Head of caudate nucleus (tissue), 42 donors: ENCODE measurements at regions not wholly inside any gene's neighbourhood (a gene's known extent, or its start where the extent isn't known, plus 50 kb on each side); places are given as distances from the start of the nearest gene placed in this dataset.

ENCODE experiments used
- DNase-seq, 42 donors: peaks; one replicate each; pipeline versions ENCODE4 v3.0.0 to v3.0.0-alpha.2; 2020 to 2021; ENCODE audit warnings: mixed read lengths in 7 of 42
- intact Hi-C: fragments of 100-400 bp; cut with DNase I; formaldehyde crosslinking; loops from one replicate; pipeline ENCODE4 v1.15.0; 2022

DNA sequence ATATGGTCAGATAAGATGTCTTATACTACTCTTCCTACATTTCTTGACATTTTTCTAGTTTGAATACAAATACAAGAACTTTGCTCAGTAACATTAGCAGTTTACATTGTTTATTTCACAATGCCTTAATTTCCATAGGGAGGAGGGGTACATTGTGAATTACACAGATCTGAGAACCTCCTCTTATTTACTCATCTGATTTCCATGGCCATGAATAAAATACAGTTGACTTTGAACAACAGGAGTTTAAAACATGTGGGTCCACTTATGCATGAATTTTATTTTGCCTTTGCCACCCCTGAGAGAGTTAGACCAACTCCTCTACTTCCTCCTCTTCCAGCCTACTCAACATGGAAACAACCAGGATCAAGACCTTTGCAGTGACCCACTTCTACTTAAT is 67.7 kb downstream of the MGST1 start:
- no peak for DNase-seq
- intact Hi-C loops: no loop called here

DNA sequence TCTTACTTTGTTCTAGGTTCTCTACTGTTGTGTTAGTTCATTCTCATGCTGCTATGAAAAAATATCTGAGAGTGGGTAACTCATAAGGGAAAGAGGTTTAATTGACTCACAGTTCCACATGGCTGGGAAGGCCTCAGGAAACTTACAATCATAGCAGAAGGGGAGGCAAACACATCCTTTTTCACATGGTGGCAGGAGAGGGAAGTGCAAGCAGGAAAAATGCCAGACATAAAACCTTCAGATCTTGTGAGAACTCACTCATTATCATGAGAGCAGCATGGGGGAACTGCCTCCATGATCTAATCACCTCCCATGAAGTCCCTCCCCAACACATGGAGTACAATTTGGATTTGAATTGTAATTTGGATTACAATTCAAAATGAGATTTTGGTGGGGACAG is 69.6 kb downstream of the MGST1 start:
- intact Hi-C loops: no loop called here
- no peak for DNase-seq

DNA sequence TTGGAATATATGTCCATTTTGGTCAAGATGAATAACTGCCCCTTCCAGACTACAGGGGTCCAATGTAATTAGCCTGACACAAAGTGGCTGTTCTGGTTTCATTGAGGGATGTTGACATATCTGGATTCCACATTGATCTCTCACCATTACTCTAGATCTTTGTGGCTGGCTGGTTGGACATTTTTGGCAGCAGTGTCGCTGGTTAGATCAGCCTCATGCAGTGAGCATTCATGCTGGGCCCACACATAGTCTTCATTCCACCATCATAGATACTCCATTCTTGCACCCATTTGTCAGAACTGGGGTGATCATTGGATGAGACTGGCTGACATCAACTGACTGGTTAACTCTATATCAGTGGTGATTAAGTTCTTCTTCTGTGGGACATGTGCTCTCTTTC is 74.4 kb downstream of the MGST1 start:
- intact Hi-C loops: no loop called here
- DNase-seq: no peak

DNA sequence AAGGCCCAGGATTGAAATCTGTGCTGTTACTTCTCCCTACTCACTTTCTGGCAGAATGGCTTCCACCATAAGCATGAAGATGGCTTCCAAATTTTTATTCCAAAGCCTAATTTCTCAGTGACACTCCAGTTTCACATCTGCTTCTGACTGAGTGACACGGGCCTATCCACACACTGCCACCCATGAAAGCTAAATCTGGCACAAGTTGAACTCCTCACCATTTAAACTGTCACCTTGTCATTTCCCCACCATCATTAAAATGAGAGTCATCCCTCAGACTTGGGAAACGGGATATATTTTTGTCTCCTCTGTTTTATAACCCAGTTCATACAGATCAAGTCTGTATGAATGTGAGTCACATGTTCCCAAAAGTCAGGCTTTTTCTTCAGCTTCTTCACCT is 77.1 kb downstream of the MGST1 start:
- peak in 25 of 42 donors; percentile 2 to 79 (median 34) for DNase-seq
- intact Hi-C loops: no loop called here

DNA sequence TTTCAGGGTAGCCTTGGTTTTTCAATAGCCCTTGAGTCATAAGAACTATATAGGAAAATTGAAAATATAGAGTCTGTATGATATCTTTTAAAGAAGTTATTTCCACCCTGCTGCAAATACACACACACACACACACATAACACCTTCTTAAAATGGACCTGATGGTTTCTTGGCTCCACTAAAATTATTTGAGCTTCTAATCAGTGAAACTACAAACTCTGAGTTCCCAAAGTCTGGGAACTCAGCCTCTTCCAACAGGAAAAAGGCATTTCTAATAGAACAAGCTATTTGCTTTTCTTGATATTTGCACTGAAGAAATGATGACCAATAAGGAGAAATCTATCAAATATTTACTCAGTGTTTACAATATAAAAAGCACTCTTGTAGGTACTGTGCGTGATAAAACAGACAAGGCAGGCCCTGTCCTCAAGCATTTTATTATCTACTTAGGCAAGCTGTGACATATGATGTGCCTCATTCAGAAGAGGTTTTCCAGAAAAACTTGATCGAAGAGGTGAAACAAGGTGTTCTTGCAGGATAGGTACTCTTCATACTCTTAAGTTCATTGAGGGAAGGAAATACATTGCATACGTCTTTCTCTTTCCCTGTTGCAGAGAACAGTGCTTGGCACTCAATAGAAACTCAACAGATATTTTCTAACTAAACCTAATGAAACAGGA is 88.6 kb downstream of the MGST1 start:
- intact Hi-C loops: no loop called here
- no peak for DNase-seq

DNA sequence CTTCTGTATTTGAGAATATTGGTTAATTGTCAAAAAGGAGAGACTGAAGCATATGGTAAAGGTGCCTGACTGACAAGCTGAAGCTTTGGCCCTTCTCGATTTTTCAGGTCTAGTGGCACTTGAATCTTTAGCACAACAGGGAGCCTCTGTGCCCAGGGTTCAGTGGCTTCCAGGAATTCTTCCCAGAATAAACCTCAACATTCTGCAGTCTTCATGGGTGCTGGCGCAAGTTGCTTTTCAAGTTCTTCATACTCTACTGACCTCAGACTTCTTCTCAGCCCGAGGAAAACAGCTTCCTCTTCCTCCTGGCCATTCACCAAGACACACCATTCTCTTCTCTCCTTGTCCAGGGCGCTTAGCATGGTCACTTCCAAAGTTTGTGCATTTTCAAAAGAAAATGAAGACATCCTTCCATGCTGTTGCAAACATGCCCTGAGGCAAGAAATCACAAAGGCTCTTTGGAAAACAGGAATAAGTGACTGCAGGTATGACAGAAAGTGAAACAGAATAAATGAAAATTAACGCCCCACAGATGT is 89.9 kb downstream of the MGST1 start:
- DNase-seq: no peak
- intact Hi-C loops: no loop called here

DNA sequence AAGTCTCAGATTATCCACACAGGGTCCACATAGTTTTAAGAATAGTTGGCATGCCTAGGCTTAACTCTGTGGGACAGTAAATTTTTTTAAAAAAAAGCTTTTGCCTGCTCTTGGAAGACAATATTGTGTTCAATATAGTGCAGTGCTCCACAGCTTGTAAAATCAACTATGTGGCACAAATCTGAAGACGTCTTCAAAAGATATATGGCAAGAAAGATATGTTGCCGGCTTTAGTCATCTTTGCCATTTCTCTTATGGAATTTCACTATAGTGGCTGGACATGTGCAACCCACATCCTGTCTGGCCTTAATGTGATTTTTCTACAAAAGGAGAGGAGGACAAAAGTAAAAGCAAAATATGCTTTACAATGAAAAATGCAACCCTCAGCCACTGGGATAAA is 90.5 kb downstream of the MGST1 start:
- intact Hi-C loops: no loop called here
- DNase-seq: no peak

DNA sequence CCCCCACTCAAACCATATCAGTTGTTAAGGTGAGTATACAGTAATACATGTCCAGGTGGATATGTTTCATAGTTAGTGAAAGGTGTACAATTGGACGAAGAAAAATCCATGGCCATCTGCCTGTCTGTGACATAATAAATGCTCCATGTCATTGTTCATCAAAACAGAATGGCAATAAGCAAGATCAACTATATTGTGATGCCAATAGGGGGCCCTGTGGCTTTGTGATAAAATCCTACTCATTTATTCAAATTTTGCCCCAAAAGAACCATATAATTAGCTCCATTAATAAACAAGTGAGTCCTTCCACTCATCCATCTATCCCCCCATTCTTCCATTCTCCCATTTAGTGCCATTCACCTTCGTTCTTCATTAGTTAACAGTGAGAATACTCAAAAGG is 102.0 kb downstream of the MGST1 start:
- intact Hi-C loops: no loop called here
- DNase-seq: no peak

DNA sequence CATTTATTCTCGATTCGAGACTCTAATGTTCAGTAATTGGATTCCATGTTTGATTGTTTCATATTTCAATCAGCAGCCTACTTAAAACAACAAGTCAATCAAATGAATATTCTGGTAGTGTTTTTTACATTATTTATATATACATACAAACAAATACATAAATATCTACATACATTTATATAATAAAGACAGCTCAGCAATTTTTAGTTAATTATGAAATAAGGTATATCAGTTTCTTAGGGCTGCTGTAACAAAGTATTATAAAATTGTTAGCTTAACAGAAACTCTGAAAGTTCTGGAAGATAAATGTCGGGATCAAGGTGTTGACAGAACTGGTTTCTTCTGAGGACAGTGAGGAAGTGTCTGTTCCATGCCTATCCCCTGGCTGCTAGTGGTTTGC is 105.9 kb downstream of the MGST1 start:
- intact Hi-C loops: no loop called here
- DNase-seq: no peak

DNA sequence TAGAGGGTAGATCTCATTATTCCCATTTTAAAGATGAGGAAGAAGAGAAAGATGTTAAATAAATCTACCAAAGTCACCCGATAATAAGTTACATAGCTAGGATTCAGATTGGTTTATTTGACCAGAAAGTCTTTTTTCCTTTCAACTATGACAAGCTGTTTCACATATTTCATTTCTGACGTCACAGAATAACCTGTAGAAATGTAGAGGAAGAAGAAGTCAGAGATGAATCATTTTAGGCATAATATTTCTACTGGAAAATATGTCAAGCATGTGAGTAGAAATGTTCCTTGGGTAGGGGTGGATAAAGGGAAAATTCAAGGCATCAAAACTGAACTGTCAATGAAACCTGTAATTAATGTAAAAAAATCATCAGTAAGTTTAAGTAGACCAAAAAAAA is 107.0 kb downstream of the MGST1 start:
- intact Hi-C loops: no loop called here
- no peak for DNase-seq

DNA sequence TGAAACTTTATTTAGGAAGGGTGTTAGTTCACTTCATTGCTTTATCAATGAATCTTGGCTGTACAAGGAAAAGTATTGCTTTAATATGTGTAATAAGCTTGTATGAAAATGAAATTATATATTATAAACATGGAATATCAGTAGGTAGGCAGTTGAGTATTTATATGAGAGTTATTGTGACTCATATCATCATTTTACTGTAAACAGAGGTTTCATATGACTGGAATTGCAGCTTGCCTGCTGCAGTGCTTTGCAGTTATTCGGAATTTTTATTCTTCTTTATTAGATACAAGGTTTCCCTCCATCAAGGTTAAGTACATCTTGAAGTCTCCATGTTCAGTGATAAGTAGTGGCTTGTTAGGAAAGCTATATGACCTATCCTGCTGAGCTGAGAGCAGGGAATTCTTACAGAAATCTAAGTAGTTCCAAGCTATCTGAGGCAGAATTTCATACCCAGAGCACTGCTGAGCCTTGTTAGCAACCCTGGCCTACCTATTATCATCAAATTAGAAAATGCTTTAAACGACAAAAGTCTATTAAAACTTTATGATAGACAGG is 111.2 kb downstream of the MGST1 start:
- intact Hi-C loops: no loop called here
- no peak for DNase-seq

DNA sequence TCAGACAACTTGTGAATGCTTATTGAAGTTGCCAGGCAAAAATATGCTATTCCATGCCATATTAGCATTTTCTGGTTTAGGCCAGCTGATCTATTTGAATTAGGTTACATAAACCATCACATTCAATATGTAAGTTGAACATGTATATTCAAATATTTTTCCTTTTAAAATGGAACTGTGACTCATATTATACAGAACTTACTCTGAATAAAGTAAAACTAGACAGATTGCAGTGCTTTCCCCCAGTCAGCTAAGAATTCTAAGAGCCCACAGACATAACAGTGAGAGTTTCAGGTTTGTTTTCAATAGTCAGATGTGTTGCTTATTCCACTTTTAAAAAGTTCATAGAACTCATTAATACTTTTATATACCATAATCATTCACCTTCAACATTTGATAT is 119.8 kb downstream of the MGST1 start:
- intact Hi-C loops: no loop called here
- DNase-seq: no peak

DNA sequence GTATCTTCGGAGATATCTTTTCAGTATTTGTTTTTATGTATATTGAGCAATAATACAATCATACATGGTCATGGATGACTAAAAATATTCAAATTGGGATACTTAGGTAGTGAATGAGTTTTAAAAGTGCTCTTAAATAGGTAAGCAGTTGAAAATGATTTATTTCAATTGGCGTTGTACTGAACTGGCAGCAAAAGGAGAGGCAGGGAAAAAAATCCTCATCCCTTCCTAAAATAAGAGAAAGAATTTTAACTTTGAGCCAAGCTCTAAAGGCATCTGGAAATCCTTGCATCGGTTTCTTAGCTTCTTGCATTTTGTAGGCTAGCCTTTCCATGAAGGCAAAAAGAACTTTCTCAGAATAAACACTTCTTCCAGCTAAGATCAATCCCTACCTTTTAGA is 125.2 kb downstream of the MGST1 start:
- intact Hi-C loops: no loop called here
- no peak for DNase-seq

DNA sequence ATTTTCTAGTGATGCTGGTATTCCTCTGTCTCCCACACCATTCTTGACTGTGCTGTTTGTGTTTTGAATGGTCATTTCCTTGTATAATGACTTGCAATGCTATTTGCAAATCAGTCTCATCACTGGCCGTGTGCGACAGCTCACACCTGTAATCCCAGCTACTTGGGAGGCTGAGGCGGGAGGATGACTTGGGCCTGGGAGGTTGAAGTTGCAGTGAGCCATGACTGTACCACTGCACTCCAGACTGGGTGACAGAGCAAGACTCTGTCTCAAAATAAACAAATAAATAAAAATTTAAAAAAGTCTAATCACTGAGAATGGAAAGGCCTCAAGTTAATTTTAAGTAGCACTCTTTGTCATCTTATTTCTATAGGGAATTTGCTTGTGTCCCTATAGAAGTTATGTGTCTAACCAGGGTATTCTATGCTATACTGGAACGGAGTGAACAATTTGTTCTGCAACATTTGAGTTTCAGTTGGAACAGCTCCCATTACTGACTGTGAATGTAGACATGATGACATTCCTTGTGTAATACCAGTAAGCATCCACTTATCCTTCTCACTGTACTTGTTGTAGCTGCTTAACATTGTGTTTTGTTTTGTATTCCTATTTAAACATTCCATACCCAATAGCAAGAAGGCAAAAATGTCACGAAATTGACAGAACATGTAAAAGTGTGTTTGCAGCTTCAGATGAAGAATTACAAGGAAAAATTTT is 126.3 kb downstream of the MGST1 start:
- intact Hi-C loops: no loop called here
- no peak for DNase-seq

DNA sequence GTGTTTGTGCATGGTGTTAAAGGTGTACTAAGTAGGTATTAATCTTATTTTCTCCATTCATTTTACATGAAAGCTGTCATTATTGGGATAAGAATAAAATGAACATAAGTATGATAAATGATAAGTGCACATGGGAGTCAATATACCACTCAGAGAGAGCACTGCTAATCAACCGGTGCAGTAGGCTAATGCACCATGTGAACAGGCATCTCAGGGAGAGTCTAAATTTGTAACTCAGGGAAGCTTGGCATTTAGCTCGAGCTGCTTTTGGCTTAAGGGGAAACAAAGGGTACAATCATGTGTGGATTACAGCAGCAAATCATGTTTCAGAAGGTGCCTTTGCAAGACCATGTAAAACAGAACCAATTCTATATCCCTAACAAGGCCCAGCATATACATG is 127.4 kb downstream of the MGST1 start:
- DNase-seq: no peak
- intact Hi-C loops: no loop called here

DNA sequence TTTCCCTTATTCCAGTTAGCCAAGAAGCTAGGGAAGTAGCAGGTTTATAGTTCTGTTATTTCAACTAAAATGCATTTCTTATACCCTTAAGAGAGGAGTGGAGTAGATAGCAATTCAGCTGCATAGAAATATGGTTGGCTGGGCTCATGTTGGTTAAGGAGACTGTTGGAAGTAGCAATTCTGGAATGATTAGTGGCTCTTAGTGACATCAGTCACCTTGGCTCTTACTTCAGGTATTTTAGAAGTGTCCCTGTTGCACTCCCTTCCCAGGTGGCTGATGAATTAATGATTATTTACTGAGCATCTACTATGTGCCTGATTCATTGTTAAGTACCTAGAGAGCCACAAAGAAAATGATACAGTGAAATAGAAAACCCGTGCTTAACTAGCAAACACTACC is 128.1 kb downstream of the MGST1 start:
- intact Hi-C loops: no loop called here

DNA sequence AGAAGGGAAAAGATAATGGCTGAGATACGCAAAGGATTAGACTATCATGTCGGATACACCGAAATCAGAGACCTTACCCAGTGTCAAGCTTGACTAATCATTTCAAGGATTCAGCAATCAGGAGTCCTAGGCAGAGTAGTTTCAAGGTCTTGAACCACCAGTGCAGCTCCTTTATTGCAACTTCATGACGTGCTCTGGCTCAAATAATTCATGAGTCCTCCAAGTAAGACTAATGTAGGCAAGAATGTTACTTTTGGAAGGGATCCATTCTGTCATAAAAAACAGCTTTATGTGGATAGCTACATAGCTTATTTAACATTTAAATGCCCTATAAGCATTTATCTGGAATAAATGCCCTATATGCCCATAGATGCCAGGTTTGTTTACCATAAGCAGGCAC is 123.2 kb downstream of the LMO3 start:
- no peak for DNase-seq
- intact Hi-C loops: no loop called here

More for the DNA sequence above, 128.1 kb downstream of the MGST1 start:
- no peak for DNase-seq

DNA sequence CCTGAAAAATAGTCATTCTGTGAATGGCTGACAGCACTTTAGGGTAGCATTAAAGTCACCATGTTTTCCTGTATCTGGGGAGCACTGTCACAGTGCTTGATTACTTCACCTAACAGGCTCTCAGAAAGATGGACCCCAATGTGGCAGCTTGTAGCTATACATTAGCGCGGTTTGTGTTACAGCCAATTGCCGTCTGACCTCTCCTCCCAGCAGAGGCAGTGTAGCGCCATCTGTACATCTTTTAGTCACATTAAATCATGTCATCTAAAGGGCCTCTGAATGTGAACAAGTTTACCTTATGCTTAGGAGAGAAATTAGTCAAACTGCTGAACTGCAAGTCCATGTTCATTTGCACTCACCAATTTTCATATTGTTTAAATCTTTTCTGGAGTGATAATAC is 113.7 kb downstream of the LMO3 start:
- intact Hi-C loops: no loop called here
- no peak for DNase-seq

DNA sequence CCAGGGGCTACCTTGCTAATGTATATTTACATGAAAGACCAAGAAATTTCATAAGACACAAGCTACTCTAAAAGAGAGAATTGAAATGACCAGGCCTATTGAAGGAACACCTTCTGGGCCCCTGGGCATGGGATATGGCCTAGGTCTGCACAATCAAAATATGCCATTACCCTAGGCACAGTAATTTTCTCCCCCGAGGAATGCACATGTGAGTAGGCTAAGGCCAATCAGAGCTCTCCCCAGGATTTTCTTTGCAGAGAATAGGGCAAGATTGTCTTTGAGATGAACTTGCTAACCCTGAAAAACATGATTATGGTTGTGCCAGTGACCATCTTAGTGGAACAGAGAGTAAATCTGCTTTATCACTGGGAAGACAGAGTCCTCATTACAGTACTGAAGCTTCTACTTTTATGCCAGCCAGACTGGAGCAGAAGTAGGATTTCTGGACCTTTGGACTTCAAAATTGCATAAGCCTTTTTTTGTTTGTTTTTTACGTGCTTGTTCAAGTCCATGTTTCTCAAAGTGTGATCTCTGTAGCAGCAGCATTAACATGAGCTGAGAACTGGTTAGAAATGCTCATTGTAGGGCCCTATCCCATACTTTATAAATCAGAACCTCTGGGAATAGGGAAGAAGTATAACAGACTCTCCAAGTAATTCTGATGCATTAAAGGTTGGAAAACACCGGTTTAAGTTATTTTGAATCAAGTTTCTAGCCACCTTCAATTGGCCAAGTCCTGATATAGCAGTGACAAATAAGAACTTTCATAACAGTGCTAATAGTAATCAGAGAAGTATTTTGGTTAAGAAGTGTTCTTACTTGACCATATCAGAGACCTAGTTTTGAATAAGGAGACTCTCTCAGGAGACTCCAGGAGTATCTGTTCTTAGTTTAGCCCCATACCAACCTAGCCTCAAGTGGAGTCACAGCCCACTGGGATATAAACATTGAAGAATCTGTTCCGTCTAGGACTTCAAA is 112.9 kb downstream of the LMO3 start:
- intact Hi-C loops: no loop called here
- no peak for DNase-seq

DNA sequence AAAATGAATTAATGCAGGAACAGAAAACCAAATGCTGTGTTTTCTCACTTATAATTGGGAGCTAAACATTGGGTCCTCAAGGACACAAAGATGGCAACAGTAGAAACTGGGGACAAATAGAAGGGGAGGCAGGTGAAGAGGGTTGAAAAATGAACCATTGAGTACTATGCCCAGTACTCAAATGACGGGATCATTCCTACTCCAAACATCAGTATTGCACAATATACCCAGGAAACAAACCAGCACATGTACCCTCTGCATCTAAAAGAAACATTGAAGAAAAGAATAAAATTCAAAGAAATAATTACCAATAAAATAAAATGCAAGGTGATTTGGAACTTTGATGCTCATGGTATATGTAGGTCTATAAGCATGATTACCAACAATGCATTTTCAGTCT is 110.8 kb downstream of the LMO3 start:
- no peak for DNase-seq
- intact Hi-C loops: no loop called here
